Prostate gland (tissue), 2 donors: ENCODE measurements at regions not wholly inside any gene's neighbourhood (a gene's known extent, or its start where the extent isn't known, plus 50 kb on each side); places are given as distances from the start of the nearest gene placed in this dataset.

Experiments
- DNase-seq: peaks from one replicate; pipeline ENCODE4 v3.0.0-alpha.2; 2019; ENCODE audit warnings: low spot score
- H3K27ac ChIP-seq, 2 donors: fragments of 200-600 bp; sonication (generic); 2 replicates each; pipeline ENCODE4 v1.5.1; 2017 to 2019
- H3K27me3 ChIP-seq: fragments of 200-600 bp; sonication (generic); replicated peaks from 2 replicates; pipeline ENCODE4 v1.5.1; 2019; ENCODE audit not compliant: insufficient read depth
- H3K36me3 ChIP-seq, 2 donors: fragments of 200-600 bp; sonication (generic); 1 replicate in 1 of 2; 2 replicates in 1 of 2; pipeline versions ENCODE4 v1.5.1 to v1.8.1; 2017 to 2019
- H3K4me1 ChIP-seq: fragments of 200-600 bp; sonication (generic); replicated peaks from 2 replicates; pipeline ENCODE4 v1.5.1; 2019
- H3K4me3 ChIP-seq, 2 donors: fragments of 200-600 bp; sonication (generic); 2 replicates each; pipeline ENCODE4 v1.5.1; 2017 to 2019
- H3K9me3 ChIP-seq: fragments of 200-600 bp; sonication (generic); 2 replicates; pipeline ENCODE4 v1.5.1; 2017
- POLR2A ChIP-seq: fragments of 450-650 bp; IDR thresholded peaks from one replicate; pipeline ENCODE4 v1.6.1; 2016; ENCODE audit warnings: antibody characterized with exemption, mild to moderate bottlenecking
- POLR2AphosphoS5 ChIP-seq: sonication (generic); formaldehyde crosslinking; IDR thresholded peaks from one replicate; pipeline ENCODE4 v1.6.1; 2017; ENCODE audit warnings: antibody characterized with exemption
- WGBS: methylation state at CpG from one replicate; pipeline ENCODE4 v1.1.5; 2018; 5-methylcytosine and 5-hydroxymethylcytosine counted together
- intact Hi-C: fragments of 100-400 bp; cut with DNase I; formaldehyde crosslinking; loops from one replicate; pipeline ENCODE4 v1.14.2; 2022
- TF ChIP-seq, protein P1 (sequence below), 4 experiments: fragments of 200-600 bp in 2 of 4; fragments of 450-650 bp in 2 of 4; sonication (generic) in 2 of 4; IDR thresholded peaks; 1 replicate in 3 of 4; 2 replicates in 1 of 4; pipeline ENCODE4 v1.5.1; 2016 to 2019; ENCODE audit warnings: antibody characterized with exemption in 4 of 4, mild to moderate bottlenecking in 2 of 4, moderate library complexity in 2 of 4

DNA sequence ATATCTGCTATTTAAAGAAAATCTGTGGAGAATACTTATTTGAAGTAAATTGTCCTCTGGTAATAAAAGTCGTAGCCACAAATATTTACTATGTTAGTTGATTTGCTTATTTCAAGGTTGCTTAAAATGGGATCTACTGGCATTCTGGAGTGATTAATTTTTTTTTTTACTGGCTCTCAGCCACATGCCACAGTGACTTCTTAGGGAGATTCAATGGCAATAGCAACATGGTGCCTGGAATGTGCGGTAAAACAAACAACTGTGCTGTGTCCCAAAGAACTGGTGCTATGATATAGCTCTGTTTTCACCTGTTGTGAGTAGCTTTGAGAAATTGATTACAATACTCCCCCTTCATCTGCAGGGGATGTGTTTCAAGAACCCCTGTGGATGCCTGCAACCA, 324.3 kb downstream of the GPAT3 start:
- no peak overlapping the region for H3K4me3 ChIP-seq
- H3K4me1 ChIP-seq: no peaks in the 10 kb centered on the region
- intact Hi-C loops: no loop called here
- no peaks in the 10 kb centered on the region for H3K36me3 ChIP-seq
- no peak overlapping the region for H3K27ac ChIP-seq
- H3K9me3 ChIP-seq: no peaks in the 10 kb centered on the region
- no peak for TF ChIP-seq POLR2A
- TF ChIP-seq, protein P1, sequence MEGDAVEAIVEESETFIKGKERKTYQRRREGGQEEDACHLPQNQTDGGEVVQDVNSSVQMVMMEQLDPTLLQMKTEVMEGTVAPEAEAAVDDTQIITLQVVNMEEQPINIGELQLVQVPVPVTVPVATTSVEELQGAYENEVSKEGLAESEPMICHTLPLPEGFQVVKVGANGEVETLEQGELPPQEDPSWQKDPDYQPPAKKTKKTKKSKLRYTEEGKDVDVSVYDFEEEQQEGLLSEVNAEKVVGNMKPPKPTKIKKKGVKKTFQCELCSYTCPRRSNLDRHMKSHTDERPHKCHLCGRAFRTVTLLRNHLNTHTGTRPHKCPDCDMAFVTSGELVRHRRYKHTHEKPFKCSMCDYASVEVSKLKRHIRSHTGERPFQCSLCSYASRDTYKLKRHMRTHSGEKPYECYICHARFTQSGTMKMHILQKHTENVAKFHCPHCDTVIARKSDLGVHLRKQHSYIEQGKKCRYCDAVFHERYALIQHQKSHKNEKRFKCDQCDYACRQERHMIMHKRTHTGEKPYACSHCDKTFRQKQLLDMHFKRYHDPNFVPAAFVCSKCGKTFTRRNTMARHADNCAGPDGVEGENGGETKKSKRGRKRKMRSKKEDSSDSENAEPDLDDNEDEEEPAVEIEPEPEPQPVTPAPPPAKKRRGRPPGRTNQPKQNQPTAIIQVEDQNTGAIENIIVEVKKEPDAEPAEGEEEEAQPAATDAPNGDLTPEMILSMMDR (IDR thresholded peaks at IDR 0.05): no peak
- TF ChIP-seq POLR2AphosphoS5: no peak
- H3K27me3 ChIP-seq: no peaks in the 10 kb centered on the region
- no peak for DNase-seq
- 58% methylated on average over 2 of the region's 2 CpGs for WGBS

DNA sequence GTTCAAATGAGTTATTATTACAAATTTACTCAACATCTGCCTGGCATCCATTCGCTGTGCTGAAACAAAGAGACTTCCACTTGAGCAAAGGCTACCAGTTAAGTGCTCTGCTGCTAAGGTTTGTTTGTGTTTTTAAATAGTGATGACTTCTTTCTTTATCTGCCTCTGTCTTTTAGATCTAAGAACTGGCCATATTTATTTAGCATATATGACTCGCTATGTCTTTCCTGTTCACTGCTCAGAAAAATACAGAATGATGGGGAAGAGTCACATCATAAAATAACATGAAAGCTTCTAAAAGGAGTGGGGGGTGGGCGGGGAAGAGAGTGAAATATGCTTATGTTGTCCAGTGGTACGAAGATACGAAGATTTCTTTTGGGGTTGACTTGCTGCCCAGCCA, 322.2 kb downstream of the GPAT3 start:
- H3K27me3 ChIP-seq: no peaks in the 10 kb centered on the region
- H3K36me3 ChIP-seq: no peaks in the 10 kb centered on the region
- TF ChIP-seq, protein P1 (IDR thresholded peaks at IDR 0.05): no peak
- TF ChIP-seq POLR2A (no peak), POLR2AphosphoS5 (no peak)
- no peak overlapping the region for H3K4me3 ChIP-seq
- DNase-seq: no peak
- no peaks in the 10 kb centered on the region for H3K4me1 ChIP-seq
- intact Hi-C loops: no loop called here
- 77% methylated on average over 5 of the region's 5 CpGs for WGBS
- no peak overlapping the region for H3K27ac ChIP-seq
- no peaks in the 10 kb centered on the region for H3K9me3 ChIP-seq

DNA sequence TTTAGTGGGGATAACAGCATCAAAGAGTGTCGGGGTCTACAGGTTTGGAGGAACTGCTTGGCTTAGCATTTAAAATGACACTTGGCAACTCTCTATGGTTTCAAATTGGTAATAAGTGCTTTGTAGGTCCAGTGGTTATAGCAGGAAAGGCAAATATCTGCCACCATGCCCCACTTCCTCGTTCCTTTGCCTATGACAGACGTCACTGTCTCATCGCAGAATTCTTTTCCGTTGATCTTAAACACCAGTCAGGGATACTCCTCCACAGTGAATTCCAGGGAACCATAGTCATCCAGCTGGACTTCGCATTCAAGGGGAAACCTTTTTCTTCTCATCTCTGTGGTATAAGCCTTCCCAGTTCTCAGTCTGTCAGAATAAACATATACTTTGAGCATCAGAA, 319.1 kb downstream of the GPAT3 start:
- TF ChIP-seq POLR2AphosphoS5 (no peak), POLR2A (no peak)
- TF ChIP-seq, protein P1 (IDR thresholded peaks at IDR 0.05): no peak
- no peak overlapping the region for H3K27ac ChIP-seq
- H3K9me3 ChIP-seq: no peaks in the 10 kb centered on the region
- WGBS: 86% methylated on average over 6 of the region's 6 CpGs
- intact Hi-C loops: no loop called here
- no peak for DNase-seq
- no peaks in the 10 kb centered on the region for H3K27me3 ChIP-seq
- no peaks in the 10 kb centered on the region for H3K4me1 ChIP-seq
- no peaks in the 10 kb centered on the region for H3K36me3 ChIP-seq
- no peak overlapping the region for H3K4me3 ChIP-seq

DNA sequence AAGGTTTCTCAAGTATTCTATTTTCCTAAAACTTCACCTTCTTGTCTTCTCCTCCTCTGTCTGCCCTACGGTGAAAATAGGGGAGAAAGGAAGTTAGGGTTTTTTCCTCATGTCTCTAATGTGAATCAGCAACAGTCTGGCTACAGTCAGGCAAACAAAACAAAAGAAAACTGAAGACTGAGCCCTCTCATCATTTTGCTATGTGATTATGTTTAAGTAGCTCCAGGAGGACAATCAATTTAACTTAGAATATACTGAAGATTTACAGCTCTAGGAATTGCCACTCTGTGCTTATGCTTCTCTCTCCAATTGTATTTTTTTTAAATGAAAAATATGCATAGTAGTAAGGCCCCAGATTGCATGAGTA, 316.2 kb downstream of the GPAT3 start:
- WGBS: 47% methylated on average over 1 of the region's 1 CpG

More for the DNA sequence above, 316.2 kb downstream of the GPAT3 start:
- Histone ChIP-seq H3K4me1 (no peaks in the 10 kb centered on the region), H3K27ac (no peak overlapping the region), H3K36me3 (no peaks in the 10 kb centered on the region), H3K4me3 (no peak overlapping the region), H3K27me3 (no peaks in the 10 kb centered on the region), H3K9me3 (no peaks in the 10 kb centered on the region)
- TF ChIP-seq, protein P1 (IDR thresholded peaks at IDR 0.05): no peak
- TF ChIP-seq POLR2A (no peak), POLR2AphosphoS5 (no peak)
- no peak for DNase-seq
- intact Hi-C loops: no loop called here
